GM19240 (cell line): ENCODE measurements at regions not wholly inside any gene's neighbourhood (a gene's known extent, or its start where the extent isn't known, plus 50 kb on each side); places are given as distances from the start of the nearest gene placed in this dataset.
A peak's percentile ranks its signal among the peaks of the same experiment; 100 is the strongest.
"Not testable (repeated sequence)": the region's sequence is repeated elsewhere in the genome, so short reads cannot be mapped to it uniquely, and the experiment has no call there.

Experiments used
- DNase-seq: peaks from one replicate; pipeline ENCODE4 v3.0.0; 2011; ENCODE audit warnings: low spot score; ENCODE audit not compliant: insufficient read length

DNA sequence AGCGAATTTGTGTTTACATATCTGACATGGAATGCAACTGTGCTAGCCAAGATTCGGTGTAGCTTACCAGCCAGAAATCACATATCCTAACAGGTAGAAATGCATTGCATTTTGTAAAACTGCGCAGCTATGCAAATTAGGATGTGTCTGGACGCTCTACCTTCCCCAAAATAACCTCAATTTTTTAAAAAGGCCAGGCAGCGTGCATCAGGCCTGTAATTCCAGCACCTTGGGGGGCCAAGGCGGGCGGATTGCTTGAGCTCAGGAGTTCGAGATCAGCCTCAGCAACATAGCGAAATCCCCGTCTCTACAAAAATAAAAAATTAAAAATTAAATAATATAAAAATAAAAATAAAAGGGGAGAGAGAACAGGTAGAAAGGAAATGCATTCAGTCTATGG lies 305.0 kb downstream of the TYW1 start:
- DNase-seq: no peak

DNA sequence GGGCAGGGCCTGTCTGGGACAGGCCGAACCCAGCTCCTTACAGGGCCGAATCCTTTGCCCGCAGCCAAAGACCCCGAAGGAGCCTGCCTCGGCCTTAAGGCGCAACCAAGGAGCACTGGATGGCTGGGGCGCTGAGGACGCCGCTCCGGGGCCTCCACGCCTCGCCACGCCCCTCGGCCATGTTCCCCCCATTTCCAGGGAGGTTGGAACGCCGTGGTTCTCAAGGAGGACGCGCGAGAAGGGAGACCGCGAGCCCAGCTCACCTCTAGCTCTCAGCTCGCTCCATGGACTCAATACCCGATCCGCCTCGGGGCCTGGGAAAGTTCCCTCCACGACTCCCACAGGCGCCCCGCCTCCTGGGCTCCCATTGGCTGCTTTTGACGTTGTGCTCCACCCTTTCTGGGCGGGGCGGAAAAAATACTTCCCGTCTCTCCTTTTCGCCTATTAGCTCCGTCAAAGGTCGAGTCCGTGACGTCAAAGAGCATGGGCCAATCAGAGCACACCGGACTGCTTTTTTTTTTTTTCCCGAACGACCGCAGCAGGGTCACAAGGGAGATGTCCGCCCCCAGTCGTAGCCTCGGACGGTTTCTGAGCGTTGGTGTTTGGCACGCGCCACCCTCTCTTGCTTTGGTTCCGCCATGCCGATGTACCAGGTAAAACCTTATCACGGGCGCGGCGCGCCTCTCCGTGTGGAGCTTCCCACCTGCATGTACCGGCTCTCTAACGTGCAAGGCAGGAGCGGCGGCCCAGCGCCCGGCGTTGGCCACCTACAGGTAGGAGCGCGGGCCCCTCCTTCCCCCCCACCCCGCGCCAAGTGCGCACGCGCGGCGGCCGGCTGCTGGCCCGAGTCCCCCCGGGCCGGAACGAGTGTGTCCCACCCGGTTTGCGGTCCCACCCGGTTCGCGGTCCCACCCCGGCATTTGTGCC lies 305.7 kb downstream of the TYW1 start:
- DNase-seq: peak; percentile 88

DNA sequence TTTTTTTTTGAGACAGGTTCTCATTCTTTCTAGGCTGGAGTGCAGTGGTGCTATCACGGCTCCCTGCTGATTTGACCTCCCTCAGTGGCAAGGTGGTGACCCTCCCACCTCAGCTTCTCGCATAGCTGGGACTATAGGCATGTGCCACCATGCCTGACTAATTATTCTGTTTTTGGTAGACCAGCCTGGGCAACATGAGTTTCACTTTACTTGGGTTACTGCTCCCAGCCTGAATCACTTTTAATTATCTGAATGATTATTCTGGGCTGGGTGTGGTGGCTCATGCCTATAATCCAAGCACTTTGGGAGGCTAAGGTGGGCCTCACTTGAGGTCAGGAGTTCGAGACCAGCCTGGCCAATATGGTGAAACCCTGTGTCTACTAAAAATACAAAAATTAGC lies 308.2 kb downstream of the TYW1 start:
- DNase-seq: not testable (repeated sequence)

DNA sequence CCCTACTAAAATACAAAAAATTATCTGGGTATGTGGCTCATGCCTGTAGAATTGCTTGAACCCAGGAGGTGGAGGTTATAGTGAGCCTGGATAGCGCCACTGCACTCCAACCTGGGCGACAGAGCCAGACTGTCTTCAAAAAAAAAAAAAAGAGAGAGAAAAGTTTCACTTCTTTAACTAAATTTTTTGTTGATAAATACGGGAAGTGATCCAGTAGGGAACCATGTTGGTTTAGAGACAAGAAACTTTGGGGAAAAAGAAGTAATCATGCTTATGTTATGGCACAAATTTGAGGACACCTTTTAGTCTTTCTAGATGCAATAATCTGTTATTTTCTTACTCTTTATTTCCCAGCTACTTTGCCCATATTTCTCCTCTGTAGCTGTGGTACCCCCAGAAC lies 309.7 kb downstream of the TYW1 start:
- DNase-seq: no peak

DNA sequence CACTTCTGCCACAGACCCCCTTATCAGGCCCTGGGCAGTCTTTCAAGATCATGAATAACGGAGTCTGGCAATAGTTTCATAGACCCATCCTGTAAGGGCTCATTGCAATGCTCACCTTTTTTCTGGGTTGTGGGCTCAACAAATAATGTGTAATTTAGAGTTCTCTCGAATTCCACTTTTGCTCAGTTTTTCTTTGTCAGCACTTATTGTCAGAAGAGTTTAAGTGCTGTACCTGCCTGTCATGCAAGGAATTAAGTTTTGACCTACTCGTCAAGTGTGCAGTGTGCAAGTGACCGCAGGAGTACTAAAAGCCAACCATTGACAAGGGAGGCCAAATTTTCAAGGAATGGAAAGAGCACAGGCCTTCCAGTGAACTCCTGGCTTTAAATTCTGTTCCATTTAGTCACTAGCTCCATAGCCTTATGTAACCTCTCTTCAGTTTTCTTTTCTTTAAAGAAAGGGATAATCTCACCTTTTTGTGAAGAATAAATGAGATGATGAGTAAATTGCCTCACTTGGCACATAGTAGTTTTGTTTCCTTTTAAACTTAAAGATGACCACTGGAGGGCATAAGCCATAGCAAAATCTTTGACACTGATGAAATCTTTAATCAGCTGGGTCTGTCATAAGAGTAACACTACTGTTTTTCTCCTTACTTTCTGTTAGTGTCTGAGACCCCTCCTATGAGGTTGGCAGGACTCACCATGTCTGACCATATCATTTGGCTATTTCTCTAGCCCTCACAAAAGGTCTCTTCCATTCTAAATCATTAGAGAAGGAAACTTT lies 313.3 kb downstream of the TYW1 start:
- DNase-seq: no peak

DNA sequence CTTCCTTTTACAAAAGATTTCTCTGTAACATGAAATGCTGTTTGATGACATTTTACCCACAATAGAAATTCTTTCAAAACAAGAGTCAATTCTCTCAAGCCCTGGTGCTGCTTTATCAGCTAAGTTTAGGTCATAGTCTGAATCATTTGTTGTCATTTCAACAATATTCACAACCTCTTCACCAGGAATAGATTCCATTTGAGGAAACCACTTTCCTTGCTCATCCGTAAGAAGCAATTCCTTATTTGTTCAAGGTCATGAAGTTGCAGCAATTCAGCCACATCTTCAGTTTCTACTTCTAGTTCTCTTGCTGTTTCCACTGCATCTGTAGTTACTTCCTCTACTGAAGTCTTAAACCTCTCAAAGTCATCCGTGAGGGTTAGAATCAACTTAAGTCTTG lies 315.3 kb downstream of the TYW1 start:
- DNase-seq: no peak

DNA sequence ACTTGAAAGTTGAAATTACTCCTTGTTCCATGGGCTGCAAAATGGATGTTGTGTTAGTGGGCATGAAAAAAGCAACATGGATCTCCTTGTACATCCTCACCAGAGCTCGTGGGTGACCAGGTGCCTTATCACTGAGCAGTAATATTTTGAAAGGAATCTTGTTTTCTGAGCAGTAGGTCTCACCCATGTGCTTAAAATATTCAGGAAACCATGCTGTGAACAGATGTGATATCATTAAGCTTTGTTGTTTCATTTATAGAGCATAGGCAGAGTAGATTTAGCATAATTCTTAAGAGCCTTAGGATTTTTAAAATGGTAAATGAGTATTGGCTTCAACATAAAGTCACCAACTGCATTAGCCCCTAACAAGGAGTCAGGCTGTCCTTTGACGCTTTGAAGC lies 316.6 kb downstream of the TYW1 start:
- no peak for DNase-seq

DNA sequence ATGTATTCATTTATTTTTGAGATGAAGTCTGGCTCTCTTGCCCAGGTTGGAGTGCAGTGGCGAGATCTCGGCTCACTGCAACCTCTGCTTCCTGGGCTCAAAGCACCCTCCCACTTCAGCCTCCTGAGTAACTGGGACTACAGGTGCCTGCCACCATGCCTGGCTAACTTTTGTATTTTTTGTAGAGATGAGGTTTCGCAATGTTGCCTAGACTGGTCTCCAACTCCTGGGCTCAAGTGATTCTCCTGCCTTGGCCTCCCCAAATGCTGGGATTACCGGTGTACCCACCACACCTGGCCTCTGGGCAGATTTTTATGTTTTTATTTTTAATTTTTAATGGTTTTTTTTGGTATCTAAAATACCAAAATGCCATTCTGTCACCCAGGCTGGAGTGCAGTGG lies 320.3 kb downstream of the TYW1 start:
- DNase-seq: not testable (repeated sequence)

DNA sequence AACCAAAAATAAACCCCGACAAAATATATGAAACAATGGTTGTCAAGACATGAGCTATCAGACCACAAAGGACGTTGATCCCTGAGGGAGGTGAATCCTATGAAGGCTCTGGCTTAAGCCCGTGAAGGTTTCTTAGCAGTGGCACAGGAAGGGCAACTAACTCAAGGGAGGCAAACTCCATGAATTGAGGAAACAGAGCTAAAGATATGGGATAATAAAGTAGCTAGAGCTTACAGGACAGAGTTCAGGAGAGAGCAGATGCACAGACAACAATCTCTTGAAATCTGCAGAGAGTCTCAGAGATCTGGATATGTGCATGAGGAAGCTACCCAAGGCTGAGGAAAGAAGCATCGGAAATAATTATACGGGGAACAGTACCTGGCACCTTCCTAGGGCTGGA lies 331.6 kb downstream of the TYW1 start:
- DNase-seq: not testable (repeated sequence)

DNA sequence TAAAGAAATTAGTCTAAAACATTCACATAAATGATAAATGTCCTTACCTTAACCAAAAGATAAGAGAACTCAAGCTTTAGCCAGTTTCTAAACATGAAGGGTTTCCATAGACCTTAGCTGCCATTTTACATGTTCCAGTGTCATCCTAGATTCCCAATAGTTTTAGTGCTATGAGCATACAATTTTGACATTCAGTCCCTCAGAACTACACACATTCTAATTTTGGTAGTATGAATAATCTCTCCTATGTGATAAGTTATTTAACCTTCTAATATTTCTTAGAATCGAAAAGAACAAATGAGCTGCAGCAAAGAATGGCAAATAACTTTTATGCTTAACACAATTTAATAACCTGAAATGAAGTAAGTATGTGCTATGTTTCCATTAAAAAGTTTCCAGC lies 338.5 kb downstream of the TYW1 start:
- DNase-seq: not testable (repeated sequence)

DNA sequence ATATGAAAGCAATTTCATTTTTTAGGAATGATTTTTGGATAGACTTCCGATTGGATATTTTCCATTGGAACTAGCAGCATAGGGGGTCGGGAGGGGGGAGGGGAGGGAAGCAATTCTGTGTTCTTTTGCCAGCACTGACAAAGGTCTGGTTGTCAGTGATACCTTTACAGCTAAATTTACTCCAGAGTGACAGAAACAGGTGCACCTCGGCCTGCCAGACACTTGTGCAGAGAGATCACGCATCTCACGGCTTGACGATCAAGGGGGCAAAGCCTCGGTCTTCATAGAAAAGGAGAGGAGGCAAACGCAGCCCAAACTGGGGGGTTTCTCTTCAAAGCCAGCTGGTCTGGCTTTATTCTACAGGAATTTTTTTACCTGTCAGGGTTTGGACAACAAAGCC lies 339.0 kb downstream of the TYW1 start:
- DNase-seq: not testable (repeated sequence)

DNA sequence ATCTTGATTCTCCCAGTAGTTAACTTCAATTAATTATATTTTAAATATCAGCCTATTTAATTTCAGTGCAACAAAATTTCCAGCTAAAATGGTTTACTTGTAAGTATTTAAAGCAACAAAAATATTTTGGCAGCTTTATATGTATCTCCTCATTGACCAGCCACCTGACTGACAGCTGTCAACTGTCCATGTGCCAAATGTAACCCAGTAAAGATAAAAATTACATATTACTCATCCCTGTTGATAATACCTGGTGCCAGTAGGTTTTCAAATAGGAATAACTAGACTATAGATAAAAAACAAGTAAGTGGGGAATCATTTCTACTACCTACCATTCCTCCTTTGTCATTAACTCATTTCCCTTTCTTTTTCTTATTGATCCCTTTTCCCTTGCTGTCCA lies 341.9 kb downstream of the TYW1 start:
- not testable (repeated sequence) for DNase-seq

DNA sequence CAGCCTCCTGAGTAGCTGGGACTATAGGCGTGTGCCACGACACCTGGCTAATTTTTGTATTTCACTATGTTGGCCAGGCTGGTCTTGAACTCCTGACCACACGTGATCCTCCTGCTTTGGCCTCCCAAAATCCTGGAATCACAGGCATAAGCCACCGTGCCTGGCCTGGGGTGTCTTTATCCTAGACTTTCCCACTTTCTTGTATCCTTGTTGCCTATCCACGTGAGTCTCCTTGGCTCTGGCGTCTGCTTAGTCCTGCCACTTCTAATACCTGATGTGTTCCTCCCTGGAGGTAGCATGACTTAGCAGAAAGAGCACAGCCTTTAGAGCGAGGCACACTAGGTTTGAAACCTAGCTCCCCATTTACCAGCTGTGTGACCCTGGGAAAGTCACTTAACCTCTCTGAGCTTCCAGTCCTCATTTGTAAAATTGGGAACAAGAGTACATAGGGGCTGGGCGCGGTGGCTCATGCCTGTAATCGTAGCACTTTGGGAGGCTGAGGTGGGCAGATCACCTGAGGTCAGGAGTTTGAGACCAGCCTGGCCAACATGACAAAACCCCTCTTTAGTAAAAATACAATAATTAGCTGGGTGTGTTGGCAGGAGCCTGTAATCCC lies 344.6 kb downstream of the TYW1 start:
- DNase-seq: no peak

DNA sequence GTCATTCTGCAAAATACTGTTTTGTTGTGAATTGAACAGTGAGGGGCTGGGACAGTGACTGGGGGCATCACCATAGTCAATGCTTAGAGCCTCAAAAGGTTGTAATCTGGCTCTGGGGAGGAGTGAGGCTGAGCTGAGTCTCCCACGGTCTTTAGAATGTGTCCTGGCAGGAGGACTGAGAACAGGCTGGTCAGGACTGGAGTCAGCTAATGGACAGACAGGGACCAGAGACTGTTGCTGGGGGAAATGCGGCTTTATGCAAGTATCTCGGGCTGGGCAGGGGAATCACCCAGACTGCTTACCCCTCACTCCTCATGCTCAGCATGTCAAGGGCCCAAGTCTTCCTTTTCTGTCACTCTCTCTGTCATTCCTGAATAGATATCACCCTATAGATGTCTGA lies 346.5 kb downstream of the TYW1 start:
- DNase-seq: no peak

DNA sequence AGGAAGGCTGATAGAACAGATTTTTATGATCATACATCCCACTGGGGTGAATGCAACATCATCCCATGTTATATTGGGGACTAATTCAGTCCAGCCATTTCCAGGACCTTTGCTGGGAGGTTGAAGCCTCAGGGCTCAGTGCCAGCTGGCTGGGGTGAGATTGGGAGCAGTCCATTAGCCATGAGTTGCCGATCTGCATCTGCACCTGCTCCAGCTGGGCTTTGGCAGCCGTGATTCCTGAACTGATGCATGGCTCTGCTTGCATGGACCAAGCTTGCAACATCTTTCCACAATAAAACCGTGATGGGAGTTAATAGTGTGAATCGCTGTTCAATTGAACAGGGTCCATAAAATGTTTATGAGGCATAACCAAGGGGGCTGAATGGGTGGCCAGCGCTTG lies 346.9 kb downstream of the TYW1 start:
- no peak for DNase-seq

DNA sequence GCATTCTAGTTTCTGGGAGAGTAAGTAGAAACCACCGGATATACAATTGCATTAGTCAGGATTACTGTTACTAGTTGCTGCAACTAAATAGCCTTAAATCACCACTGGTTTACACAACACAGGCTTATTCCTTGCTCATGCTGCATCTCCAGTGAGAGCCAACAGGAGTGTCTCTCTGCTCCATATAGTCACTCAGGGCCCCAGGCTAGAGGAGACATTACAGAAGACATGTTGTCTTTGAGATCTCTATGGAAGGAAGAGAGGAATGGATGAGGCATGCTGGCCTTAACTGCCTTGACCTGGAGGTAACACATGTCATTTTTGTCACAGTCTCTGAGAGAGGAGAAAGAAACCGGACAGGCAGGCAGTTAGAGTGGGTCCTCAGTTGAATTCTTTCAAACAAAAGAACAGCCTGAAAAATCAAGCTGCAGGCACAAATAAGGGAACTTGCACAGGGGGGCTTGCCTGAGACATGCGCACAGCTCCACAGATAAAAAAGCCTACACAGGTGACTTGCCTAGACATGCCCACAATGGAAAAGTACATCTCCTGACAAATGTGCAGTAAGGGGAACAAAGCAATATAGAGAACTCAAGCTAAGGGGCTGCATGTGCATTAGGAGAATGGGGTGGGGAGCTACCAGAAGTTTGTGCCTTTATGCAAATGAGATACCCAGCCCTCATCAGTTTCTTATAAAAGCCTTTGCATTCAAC lies 348.0 kb downstream of the TYW1 start:
- DNase-seq: no peak

DNA sequence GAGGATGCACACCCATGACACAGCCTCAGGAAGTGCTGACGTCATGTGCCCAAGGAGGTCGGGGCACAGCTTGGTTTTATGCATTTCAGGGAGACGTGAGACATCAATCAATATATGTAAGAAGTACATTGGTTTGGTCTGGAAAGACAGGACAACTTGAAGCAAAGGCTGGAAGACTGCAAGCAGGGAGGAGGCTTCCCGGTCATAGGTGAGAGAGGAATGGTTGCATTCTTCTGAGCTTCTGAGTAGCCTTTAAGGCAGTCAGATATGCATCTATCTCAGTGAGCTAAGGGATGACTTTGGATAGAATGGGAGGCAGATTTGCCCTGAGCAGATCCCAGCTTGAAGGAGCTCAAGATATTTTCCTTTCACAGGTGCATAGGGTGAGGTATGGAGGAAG lies 349.5 kb downstream of the TYW1 start:
- no peak for DNase-seq

DNA sequence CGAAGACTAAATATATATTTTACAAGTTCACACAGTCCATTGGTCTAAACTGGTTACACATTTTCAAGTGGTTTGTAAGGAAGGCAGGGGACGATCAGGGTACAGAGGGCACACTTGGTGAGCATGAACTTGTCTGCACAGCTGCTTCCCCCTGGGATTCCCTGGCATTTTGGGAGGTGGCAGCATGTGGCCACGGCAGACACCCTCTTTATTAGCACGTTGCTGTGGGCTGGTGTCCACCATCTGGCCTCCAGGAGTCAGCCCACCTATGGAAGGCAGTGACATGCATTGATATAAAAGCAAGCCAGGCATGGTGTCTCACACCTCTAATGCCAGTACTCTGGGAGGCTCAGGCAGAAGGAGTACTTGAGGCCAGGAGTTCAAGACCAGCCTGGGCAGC lies 350.2 kb downstream of the TYW1 start:
- DNase-seq: no peak

DNA sequence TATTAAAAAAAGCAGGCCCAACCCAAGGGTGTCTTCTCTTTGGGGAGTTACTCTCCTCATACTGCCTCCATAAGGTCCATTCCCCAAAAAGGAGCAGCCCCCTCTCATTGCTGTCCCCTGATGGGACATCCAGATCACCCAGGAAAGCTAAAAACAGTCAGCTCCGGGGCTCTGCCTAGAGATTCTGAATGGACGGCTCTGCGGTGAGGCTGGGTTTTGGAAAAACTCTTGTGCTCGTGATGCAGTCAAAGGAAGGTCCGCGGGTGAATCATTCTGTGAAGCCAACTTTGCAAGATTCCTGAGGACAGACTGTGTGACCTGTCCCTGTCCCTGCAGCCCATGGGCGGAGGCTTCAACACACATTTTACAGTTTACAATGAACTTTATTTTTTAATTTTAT lies 351.5 kb downstream of the TYW1 start:
- DNase-seq: no peak

DNA sequence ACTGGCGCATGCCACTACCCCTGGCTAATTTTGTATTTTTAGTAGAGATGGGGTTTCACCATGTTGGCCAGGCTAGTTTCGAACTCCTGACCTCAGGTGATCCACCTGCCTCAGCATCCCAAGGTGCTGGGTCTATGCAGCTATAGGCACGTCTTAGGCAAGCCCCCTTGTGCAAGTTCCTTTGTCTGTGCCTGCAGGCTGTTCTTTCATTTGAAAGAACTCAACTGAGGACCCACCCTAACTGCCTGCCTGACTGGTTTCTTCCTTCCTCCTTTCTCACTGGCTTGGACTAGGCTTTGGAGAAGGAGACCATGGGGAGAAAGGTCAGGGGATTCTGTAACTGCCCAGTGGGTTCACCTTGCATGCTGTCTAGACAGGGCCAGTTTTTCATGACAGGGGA lies 361.0 kb downstream of the TYW1 start:
- not testable (repeated sequence) for DNase-seq

DNA sequence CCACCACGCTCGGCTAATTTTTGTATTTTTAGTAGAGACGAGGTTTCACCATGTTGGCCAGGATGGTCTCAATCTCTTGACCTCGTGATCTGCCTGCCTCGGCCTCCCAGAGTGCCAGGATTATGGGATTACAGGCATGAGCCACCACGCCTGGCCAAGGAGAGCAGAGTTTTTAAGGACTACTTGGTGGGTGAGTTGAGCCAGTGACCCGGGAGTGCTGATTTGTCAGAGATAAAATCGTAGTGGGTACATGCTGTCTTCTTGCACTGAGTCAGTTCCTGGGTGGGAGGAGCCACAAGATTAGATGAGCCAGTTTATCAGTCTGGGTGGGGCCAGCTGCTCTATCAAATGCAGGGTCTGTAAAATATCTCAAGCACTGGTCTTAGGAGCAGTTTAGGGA lies 361.7 kb downstream of the TYW1 start:
- not testable (repeated sequence) for DNase-seq
